ENCODE measurements at regions not wholly inside any gene's neighbourhood (a gene's known extent, or its start where the extent isn't known, plus 50 kb on each side); places are given as distances from the start of the nearest gene placed in this dataset.

GRCh38 chr20:22522701-22523100 lies 61.7 kb downstream of the FOXA2 start:
- TF ChIP-seq CTCF (IDR thresholded peaks at IDR 0.05) (no peak), POLR2A (IDR thresholded peaks at IDR 0.05) (no peak)

All from thyroid gland (tissue), 4 donors.